T-helper 1 cell (primary cell): ENCODE measurements at regions not wholly inside any gene's neighbourhood (a gene's known extent, or its start where the extent isn't known, plus 50 kb on each side); places are given as distances from the start of the nearest gene placed in this dataset.

Experiments
- DNase-seq, 5 donors: peaks; one replicate each; pipeline ENCODE4 v3.0.0-alpha.2; 2012 to 2020

GRCh38 chr5:166977911-166978422 lies 1313.5 kb upstream of the WWC1 start:
- no peak for DNase-seq

GRCh38 chr5:166979307-166979895 lies 1312.0 kb upstream of the WWC1 start:
- no peak for DNase-seq

DNA sequence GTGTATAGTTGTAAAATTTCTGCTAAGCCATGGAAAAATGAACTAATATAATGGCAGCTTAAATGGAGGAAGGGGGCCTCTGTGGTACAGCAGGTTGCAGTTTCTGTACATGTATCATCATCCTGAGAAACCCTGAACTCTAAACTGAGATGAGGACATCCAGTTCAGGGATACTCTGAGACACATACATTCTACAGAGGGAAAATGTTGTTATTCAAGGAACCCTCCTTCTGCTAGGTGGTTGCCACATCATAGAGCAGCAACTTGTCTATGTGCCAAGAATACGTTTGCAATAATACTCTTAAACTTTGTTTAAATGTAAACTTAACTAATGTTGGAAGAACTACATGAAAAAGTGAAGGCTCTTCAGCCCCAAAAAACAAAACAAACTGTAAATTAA lies 1310.8 kb upstream of the WWC1 start:
- DNase-seq, result no peak

DNA sequence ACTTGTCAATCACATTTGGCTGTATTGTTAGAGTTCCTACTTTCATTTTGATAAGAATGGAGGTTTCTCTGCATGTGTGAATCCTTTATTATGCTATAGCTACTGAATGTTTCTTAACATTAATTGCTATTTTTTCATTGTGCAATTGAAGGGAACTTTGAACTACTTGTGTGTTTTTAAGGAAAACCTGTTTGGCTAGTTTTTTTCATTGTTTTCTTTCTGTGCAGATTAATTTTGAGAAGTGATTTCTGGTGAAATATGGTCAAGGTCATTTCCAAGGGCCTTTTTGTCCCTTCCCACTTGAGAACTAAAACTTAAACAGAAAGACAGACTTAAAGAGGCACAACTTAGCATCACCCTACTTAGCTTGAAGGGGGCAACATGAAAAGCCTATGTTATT lies 1309.2 kb upstream of the WWC1 start:
- no peak for DNase-seq

- no peak for DNase-seq
Observed at GRCh38 chr5:166991601-166992000, 1299.8 kb upstream of the WWC1 start.

- no peak for DNase-seq
Observed at GRCh38 chr5:166992108-166992507, 1299.3 kb upstream of the WWC1 start.

GRCh38 chr5:166992874-166993722 lies 1298.3 kb upstream of the WWC1 start:
- no peak for DNase-seq

DNA sequence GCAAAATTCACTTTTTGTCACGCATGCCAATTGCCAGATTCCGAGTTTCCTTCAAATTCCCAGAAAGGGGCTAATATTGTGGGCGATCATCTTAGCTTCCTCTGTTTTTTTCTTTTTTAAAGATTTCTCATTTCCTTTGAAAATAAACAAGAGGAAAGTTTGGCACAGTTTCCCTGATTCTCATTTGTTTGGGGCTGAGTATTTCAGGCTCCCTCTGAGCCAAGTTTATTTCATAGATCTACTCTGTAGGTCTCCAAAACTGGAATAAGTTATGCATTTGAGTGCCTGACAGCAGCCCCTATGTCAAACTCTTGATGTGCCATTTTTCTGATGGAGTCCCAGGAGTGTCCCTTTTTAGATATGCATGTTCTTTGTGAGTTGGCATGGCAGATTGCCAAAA lies 1297.2 kb upstream of the WWC1 start:
- no peak for DNase-seq

GRCh38 chr5:167001246-167001645 lies 1290.2 kb upstream of the WWC1 start:
- no peak for DNase-seq

DNA sequence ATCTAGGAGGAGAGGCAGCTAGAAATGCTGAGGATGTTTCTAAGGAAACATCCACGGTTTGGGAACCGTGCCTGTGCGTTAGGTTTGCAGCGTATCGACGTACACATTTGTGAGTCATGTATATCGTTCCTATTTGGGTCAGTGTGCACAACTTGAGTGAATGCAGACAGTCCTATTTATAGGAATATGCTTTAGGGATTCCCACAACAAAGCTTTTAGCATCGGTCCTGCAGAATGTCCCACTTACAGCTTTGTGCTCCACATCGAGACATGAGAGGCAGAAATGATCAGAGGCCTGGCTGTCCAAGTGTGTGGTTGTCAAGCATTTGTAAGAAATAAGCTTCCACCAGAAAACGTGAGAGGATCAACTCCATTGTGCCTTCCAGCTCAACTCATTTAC lies 1282.7 kb upstream of the WWC1 start:
- DNase-seq, result no peak

DNA sequence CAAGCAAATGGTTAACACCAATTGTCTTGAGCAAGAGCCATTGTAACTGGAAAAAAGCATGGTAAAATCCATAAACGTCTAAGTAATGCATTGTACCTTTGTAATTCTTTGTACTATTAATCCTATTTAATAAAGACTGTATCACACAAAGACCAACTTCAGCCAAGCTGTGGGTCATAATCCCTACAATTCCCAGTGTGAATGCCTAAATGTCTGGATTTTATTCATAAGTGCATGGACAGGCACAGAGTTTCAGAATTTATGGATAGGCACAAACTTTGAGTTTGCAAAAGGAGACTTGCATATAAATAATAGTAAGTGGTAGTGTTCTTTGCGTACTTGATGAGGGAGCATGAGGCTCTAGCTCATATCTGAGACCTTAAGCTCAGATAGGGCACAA lies 1280.2 kb upstream of the WWC1 start:
- DNase-seq, result no peak

- no peak for DNase-seq
Observed at GRCh38 chr5:167012123-167013034, 1279.1 kb upstream of the WWC1 start.

GRCh38 chr5:167014401-167015056 lies 1276.9 kb upstream of the WWC1 start:
- DNase-seq, result no peak

DNA sequence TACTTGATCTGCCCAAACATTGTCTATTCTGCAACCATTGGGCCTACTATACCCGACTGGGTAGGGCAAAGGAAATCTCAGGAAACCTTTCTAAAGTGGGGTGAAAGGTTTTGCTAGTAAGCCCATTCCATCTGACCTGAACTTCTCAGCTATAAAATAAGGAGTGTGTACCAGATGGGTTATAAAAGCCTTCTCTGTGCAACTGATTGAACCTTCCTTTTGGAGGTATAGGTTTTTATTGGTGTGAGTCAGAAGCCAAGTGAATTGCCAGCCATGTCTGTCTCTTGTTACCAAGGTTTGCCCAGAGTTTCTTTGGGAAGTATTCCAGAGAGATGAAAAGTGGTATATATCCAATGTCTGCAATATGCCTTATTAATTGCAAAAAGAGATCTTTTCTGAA lies 1271.0 kb upstream of the WWC1 start:
- DNase-seq, result no peak

DNA sequence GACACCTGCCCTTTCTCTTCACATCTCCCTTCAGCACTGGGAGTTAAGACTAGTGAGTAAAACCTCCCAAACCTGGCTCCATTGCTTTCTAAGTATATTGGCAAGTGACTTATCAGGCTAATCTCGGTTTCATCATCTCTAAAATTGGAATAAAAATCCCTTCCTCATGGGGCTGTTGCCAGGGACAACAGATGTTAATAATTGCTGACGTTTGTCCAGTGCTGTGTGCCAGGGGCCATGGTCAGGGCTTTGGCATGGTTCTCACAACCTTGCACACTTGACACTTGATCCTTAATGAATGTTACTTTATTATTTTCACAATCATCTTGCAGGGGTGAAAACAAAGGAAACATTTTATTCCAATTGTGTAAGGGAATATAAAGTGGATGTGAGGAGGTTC lies 1262.0 kb upstream of the WWC1 start:
- DNase-seq, result no peak

DNA sequence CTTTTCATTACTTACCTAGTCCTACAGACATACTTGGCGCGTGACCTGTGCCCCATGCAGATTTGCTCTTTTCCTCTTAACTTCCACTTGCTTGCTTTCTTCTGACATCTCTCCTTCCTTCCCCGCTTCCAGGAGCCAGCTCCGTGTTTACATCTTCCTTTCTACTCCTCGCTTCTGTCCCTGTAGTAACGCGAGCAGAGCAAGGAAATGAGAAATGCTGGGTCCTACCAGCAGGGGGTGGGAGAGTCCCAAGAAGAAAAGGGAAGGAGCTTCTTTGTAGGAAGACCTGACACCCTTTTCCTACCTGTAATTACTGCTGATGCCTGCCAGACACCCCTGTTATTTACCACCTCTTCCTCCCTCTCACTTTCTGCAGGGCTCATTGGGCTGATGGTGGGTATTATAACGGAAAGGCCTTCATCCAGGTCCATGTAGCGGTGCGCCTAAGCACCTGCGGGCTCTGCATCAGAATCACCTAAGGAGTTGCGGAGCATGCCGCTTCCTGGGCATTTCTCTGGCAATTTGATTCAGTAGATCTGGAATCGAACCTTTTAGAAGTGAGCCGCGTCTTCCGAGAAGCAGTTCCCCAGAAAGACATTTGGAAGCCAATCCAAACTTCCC lies 1260.8 kb upstream of the WWC1 start:
- DNase-seq, result no peak

- DNase-seq, result no peak
Observed at GRCh38 chr5:167036585-167036984, 1254.9 kb upstream of the WWC1 start.

GRCh38 chr5:167049043-167049663 lies 1242.3 kb upstream of the WWC1 start:
- DNase-seq, result no peak

- DNase-seq, result no peak
Observed at GRCh38 chr5:167049771-167050567, 1241.5 kb upstream of the WWC1 start.

- no peak for DNase-seq
Observed at GRCh38 chr5:167050568-167051401, 1240.7 kb upstream of the WWC1 start.
